Tibial artery (tissue), 4 donors: ENCODE measurements at regions not wholly inside any gene's neighbourhood (a gene's known extent, or its start where the extent isn't known, plus 50 kb on each side); places are given as distances from the start of the nearest gene placed in this dataset.

Source experiments
- DNase-seq, 2 donors: peaks; one replicate each; pipeline ENCODE4 v3.0.0-alpha.2; 2019
- H3K27ac ChIP-seq, 2 donors: fragments of 200-600 bp; sonication (generic) in 1 of 2; 1 replicate in 1 of 2; 2 replicates in 1 of 2; pipeline ENCODE4 v1.5.1; 2018 to 2019; ENCODE audit warnings: mild to moderate bottlenecking in 1 of 2
- H3K27me3 ChIP-seq, 2 donors: fragments of 200-600 bp; sonication (generic) in 1 of 2; one replicate each; pipeline versions ENCODE4 v1.5.1 to v1.6.0; 2016 to 2019
- H3K36me3 ChIP-seq, 3 donors: fragments of 200-600 bp; sonication (generic) in 2 of 3; one replicate each; pipeline ENCODE4 v1.5.1; 2016 to 2019; ENCODE audit warnings: mild to moderate bottlenecking in 2 of 3
- H3K4me1 ChIP-seq, 4 donors: fragments of 200-600 bp; sonication (generic) in 2 of 4; 1 replicate in 3 of 4; 2 replicates in 1 of 4; pipeline ENCODE4 v1.5.1; 2016 to 2019
- H3K4me3 ChIP-seq, 2 donors: fragments of 200-600 bp; sonication (generic) in 1 of 2; 1 replicate in 1 of 2; 2 replicates in 1 of 2; pipeline ENCODE4 v1.5.1; 2018 to 2019; ENCODE audit warnings: mild to moderate bottlenecking in 2 of 2
- H3K9me3 ChIP-seq, 3 donors: fragments of 200-600 bp; sonication (generic) in 1 of 3; one replicate each; pipeline ENCODE4 v1.5.1; 2016 to 2019
- CTCF ChIP-seq, 2 experiments: fragments of 200-600 bp in 1 of 2; fragments of 450-650 bp in 1 of 2; IDR thresholded peaks; one replicate each; pipeline ENCODE4 v1.5.1; 2017 to 2019; ENCODE audit warnings: antibody characterized with exemption in 2 of 2, mild to moderate bottlenecking in 1 of 2, moderate library complexity in 1 of 2
- intact Hi-C: fragments of 100-400 bp; cut with DNase I; formaldehyde crosslinking; loops from one replicate; pipeline ENCODE4 v1.15.0; 2023; ENCODE audit warnings: low total_unique reads

GRCh38 chr1:177631770-177632169 lies 338.1 kb downstream of the SEC16B start:
- Histone ChIP-seq H3K36me3 (no peaks in the 10 kb centered on the region), H3K9me3 (no peaks in the 10 kb centered on the region), H3K27ac (no peak overlapping the region), H3K4me3 (no peak overlapping the region), H3K4me1 (no peaks in the 10 kb centered on the region), H3K27me3 (no peaks in the 10 kb centered on the region)
- intact Hi-C loops = no loop called here
- no peak for TF ChIP-seq CTCF (IDR thresholded peaks at IDR 0.05)
- DNase-seq = no peak

DNA sequence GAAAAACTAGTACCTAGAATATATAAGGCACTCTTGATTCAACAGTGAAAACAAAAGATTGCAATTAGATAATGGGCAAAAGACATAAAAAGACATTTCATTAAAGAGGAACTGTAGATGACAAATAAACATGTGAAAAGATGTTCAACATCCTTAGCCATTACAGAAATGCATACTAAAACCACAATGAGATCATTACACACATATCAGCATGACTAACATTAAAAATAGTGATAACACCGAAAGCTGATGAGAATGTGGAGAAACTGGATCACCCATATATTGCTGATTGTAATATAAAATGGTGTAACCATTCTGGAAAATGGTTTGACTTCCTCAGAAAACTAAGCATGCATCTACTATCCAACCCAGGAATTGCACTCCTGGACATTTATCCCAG lies 340.3 kb downstream of the SEC16B start:
- H3K27ac ChIP-seq = no peak overlapping the region
- no peak overlapping the region for H3K4me3 ChIP-seq
- no peaks in the 10 kb centered on the region for H3K9me3 ChIP-seq
- no peaks in the 10 kb centered on the region for H3K36me3 ChIP-seq
- intact Hi-C loops = no loop called here
- DNase-seq = no peak
- no peaks in the 10 kb centered on the region for H3K27me3 ChIP-seq
- TF ChIP-seq CTCF (IDR thresholded peaks at IDR 0.05) = no peak
- no peaks in the 10 kb centered on the region for H3K4me1 ChIP-seq

DNA sequence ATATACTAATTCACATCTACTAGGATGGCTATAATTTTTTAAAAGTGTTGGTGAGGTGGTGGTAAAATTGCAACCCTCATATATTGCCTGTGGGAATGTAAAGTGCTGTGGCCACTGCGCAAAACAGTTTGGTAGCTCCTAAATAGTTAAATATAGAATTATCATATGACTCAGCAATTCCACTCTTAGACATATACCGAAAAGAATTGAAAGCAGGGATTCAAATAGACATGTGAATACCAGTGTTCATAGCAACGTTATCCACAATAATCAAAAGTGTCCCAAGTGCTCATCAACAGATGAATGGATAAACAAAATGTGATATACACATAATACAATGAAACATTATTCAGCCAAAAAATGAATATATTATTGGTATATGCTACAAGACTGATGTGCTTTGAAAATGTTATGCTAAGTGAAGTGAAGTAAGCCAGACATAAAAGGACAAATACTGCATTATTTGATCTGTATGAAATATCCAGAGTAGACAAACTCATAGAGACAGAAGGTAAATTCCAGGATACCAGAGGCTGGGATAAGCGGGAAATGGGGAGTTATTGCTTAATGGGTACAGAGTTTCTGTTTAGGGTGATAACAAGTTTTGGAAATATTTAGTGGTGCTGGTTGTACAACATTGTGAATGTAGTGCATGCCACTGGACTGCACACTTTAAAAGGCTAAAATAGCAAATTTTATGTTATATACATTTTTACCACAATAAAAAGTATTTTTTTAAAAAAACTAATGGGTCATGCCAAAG lies 342.5 kb downstream of the SEC16B start:
- intact Hi-C loops = no loop called here
- DNase-seq = no peak
- Histone ChIP-seq H3K4me3 (no peak overlapping the region), H3K36me3 (no peaks in the 10 kb centered on the region), H3K27me3 (no peaks in the 10 kb centered on the region), H3K4me1 (no peaks in the 10 kb centered on the region), H3K9me3 (no peaks in the 10 kb centered on the region), H3K27ac (no peak overlapping the region)
- TF ChIP-seq CTCF (IDR thresholded peaks at IDR 0.05) = no peak

DNA sequence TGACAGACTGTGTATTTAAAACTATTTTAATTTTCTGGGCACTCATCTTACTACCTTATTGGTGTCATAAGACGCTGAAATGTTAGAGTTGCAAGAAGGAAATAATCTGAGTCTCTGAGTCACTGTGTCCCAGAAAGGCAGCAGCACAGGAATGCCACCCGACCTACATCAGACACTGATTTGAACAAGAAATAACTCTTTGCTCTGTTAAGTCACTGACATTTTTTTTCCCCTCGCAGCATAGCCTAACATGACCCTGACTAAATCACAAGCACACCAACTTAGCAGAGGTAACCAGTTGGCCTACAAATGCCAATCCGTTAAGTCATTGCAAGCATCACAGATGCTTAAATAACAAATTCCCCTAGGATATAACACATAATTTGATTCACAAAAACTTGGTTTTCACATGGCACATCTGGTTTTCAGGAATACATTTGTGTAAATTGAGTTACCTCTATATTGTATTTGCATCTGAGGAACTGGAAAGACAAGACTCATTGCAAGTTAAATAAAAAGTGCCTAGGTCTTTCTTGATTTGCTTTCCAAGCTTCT lies 349.1 kb downstream of the SEC16B start:
- Histone ChIP-seq H3K9me3 (no peaks in the 10 kb centered on the region), H3K36me3 (no peaks in the 10 kb centered on the region), H3K27ac (no peak overlapping the region), H3K4me3 (no peak overlapping the region), H3K4me1 (no peaks in the 10 kb centered on the region), H3K27me3 (no peaks in the 10 kb centered on the region)
- TF ChIP-seq CTCF (IDR thresholded peaks at IDR 0.05) = no peak
- intact Hi-C loops = no loop called here
- no peak for DNase-seq

GRCh38 chr1:177615251-177615650 lies 354.6 kb downstream of the SEC16B start:
- H3K36me3 ChIP-seq = no peaks in the 10 kb centered on the region
- no peak for DNase-seq
- H3K27ac ChIP-seq = no peak overlapping the region
- no peaks in the 10 kb centered on the region for H3K4me1 ChIP-seq
- H3K27me3 ChIP-seq = no peaks in the 10 kb centered on the region
- intact Hi-C loops = no loop called here
- no peak overlapping the region for H3K4me3 ChIP-seq
- TF ChIP-seq CTCF (IDR thresholded peaks at IDR 0.05) = no peak
- no peaks in the 10 kb centered on the region for H3K9me3 ChIP-seq
